ENCODE measurements at regions not wholly inside any gene's neighbourhood (a gene's known extent, or its start where the extent isn't known, plus 50 kb on each side); places are given as distances from the start of the nearest gene placed in this dataset.

Small RNA genes in the stretch of these regions (small RNA-seq; reads per million reads assigned to genes)
- gene AL008629.1 (ENCODE audit: insufficient read depth in 2 of 3, insufficient read length in 3 of 3, low read depth in 2 of 3, low replicate concordance in 1 of 3) (0 reads per million in 3 experiments), gene HDGFP1 (ENCODE audit: insufficient read depth in 2 of 3, insufficient read length in 3 of 3, low read depth in 2 of 3, low replicate concordance in 1 of 3) (0 reads per million in 3 experiments), gene MCRIP2P1 (ENCODE audit: insufficient read depth in 2 of 3, insufficient read length in 3 of 3, low read depth in 2 of 3, low replicate concordance in 1 of 3) (0 to 0.97 (median 0) reads per million in 3 experiments), gene RNA5SP514 (ENCODE audit: insufficient read depth in 2 of 3, insufficient read length in 3 of 3, low read depth in 2 of 3, low replicate concordance in 1 of 3) (0 reads per million in 3 experiments)

Measured in HepG2 (cell line).